ENCODE measurements at regions not wholly inside any gene's neighbourhood (a gene's known extent, or its start where the extent isn't known, plus 50 kb on each side); places are given as distances from the start of the nearest gene placed in this dataset.

DNA sequence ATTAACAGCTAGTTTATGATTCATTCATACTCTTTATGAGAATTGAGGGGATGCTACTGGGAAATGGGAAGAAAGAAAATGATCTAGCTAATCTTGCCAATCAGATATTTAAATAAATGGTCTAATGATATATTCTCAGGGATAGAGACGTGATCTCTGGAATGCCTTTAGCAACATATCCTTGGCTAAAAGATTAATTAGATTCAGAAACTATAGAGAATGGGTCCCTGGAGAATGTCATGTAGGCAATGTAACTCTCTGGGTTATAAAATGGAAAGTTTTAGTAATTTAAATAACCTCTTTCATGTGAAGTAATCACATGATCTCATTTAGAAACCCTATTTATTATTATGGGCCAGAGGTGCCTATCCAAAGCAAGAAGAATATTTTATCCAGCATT, 771.0 kb upstream of the CDH2 start:
- ChIA-PET CTCF (ENCODE audit: low intra/inter-chr PET ratio, low total read pairs) (no interaction called here), POLR2A (no interaction called here)
- no peaks in the 10 kb centered on the region for H3K27me3 ChIP-seq (ENCODE audit: control insufficient read depth in 1 of 2, insufficient read depth in 2 of 2, low read length in 2 of 2)
- H3K4me2 ChIP-seq (ENCODE audit: low read depth, low read length), result no peak overlapping the region
- BruUV-seq (replicated peaks), result no TSS peak
- ATAC-seq (no peak), DNase-seq (ENCODE audit: low spot score) (no peak), FAIRE-seq (no peak)
- intact Hi-C loops (cut with micrococcal nuclease; ENCODE audit: unreplicated experiment) (no loop called here), in situ Hi-C loops (cut with HindIII; ENCODE audit: extremely low pct_ligation_motif_present, low pct_unique_long_range_greater_than_20kb) (no loop called here)
- no peak overlapping the region for H3K4me3 ChIP-seq (replicated peaks in 1 of 3; ENCODE audit: insufficient read depth in 1 of 3, low read depth in 2 of 3, low read length in 3 of 3)
- H3K79me2 ChIP-seq (ENCODE audit: insufficient read depth, low read length), result no peaks in the 10 kb centered on the region
- no peak overlapping the region for H3K9ac ChIP-seq (ENCODE audit: insufficient read depth, low read depth, low read length)
- H2AFZ ChIP-seq (ENCODE audit: low read length), result no peak overlapping the region
- H3K4me1 ChIP-seq (ENCODE audit: insufficient read depth, low read length), result no peaks in the 10 kb centered on the region
- no peaks in the 10 kb centered on the region for H3K36me3 ChIP-seq (replicated peaks in 1 of 2; ENCODE audit: control insufficient read depth in 1 of 2, insufficient read depth in 2 of 2, low read length in 2 of 2)
- H3K9me3 ChIP-seq (ENCODE audit: low read length), result peaks cover 32% of the 10 kb centered on the region
- H4K20me1 ChIP-seq (ENCODE audit: insufficient read depth, low read length), result no peaks in the 10 kb centered on the region
- H3K27ac ChIP-seq (ENCODE audit: extremely low read length, insufficient read depth, low read length), result no peak overlapping the region
- WGBS (ENCODE audit: low lambda C conversion rate), result 0% methylated on average over 1 of the region's 1 CpG
- TF ChIP-seq ZBTB20 (CRISPR knock-in tag; IDR thresholded peaks at IDR 0.05; ENCODE audit: borderline replicate concordance, low read depth) (no peak), RFX5 (IDR thresholded peaks at IDR 0.05; ENCODE audit: low read depth, low read length) (no peak), ZNF224 (CRISPR knock-in tag; IDR thresholded peaks at IDR 0.05) (no peak), SUZ12 (IDR thresholded peaks at IDR 0.05; ENCODE audit: low read depth, low read length) (no peak), ZNF296 (CRISPR knock-in tag; conservative IDR thresholded peaks at IDR 0.05) (no peak), SMARCC2 (IDR thresholded peaks at IDR 0.05) (no peak), ZNF615 (CRISPR knock-in tag; IDR thresholded peaks at IDR 0.05; ENCODE audit: borderline replicate concordance) (no peak), CHCHD3 (CRISPR knock-in tag; IDR thresholded peaks at IDR 0.05) (no peak), ZNF460 (CRISPR knock-in tag; IDR thresholded peaks at IDR 0.05; ENCODE audit: borderline replicate concordance) (no peak), IRX3 (CRISPR knock-in tag; IDR thresholded peaks at IDR 0.05; ENCODE audit: borderline replicate concordance, low read depth) (no peak), ZNF501 (CRISPR knock-in tag; IDR thresholded peaks at IDR 0.05) (no peak), MIER3 (CRISPR knock-in tag; IDR thresholded peaks at IDR 0.05; ENCODE audit: borderline replicate concordance) (no peak), CBX2 (IDR thresholded peaks at IDR 0.05; ENCODE audit: low read depth, low read length) (no peak), CBX2 (CRISPR knock-in tag; IDR thresholded peaks at IDR 0.05; ENCODE audit: low read depth) (no peak), ZNF850 (CRISPR knock-in tag; conservative IDR thresholded peaks at IDR 0.05) (no peak)
- TF ChIP-seq, protein P1, sequence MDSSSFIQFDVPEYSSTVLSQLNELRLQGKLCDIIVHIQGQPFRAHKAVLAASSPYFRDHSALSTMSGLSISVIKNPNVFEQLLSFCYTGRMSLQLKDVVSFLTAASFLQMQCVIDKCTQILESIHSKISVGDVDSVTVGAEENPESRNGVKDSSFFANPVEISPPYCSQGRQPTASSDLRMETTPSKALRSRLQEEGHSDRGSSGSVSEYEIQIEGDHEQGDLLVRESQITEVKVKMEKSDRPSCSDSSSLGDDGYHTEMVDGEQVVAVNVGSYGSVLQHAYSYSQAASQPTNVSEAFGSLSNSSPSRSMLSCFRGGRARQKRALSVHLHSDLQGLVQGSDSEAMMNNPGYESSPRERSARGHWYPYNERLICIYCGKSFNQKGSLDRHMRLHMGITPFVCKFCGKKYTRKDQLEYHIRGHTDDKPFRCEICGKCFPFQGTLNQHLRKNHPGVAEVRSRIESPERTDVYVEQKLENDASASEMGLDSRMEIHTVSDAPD (CRISPR knock-in tag; IDR thresholded peaks at IDR 0.05), result no peak
- TF ChIP-seq, protein P2, sequence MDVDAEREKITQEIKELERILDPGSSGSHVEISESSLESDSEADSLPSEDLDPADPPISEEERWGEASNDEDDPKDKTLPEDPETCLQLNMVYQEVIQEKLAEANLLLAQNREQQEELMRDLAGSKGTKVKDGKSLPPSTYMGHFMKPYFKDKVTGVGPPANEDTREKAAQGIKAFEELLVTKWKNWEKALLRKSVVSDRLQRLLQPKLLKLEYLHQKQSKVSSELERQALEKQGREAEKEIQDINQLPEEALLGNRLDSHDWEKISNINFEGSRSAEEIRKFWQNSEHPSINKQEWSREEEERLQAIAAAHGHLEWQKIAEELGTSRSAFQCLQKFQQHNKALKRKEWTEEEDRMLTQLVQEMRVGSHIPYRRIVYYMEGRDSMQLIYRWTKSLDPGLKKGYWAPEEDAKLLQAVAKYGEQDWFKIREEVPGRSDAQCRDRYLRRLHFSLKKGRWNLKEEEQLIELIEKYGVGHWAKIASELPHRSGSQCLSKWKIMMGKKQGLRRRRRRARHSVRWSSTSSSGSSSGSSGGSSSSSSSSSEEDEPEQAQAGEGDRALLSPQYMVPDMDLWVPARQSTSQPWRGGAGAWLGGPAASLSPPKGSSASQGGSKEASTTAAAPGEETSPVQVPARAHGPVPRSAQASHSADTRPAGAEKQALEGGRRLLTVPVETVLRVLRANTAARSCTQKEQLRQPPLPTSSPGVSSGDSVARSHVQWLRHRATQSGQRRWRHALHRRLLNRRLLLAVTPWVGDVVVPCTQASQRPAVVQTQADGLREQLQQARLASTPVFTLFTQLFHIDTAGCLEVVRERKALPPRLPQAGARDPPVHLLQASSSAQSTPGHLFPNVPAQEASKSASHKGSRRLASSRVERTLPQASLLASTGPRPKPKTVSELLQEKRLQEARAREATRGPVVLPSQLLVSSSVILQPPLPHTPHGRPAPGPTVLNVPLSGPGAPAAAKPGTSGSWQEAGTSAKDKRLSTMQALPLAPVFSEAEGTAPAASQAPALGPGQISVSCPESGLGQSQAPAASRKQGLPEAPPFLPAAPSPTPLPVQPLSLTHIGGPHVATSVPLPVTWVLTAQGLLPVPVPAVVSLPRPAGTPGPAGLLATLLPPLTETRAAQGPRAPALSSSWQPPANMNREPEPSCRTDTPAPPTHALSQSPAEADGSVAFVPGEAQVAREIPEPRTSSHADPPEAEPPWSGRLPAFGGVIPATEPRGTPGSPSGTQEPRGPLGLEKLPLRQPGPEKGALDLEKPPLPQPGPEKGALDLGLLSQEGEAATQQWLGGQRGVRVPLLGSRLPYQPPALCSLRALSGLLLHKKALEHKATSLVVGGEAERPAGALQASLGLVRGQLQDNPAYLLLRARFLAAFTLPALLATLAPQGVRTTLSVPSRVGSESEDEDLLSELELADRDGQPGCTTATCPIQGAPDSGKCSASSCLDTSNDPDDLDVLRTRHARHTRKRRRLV (CRISPR knock-in tag; IDR thresholded peaks at IDR 0.05), result no peak
- TF ChIP-seq, protein P3, sequence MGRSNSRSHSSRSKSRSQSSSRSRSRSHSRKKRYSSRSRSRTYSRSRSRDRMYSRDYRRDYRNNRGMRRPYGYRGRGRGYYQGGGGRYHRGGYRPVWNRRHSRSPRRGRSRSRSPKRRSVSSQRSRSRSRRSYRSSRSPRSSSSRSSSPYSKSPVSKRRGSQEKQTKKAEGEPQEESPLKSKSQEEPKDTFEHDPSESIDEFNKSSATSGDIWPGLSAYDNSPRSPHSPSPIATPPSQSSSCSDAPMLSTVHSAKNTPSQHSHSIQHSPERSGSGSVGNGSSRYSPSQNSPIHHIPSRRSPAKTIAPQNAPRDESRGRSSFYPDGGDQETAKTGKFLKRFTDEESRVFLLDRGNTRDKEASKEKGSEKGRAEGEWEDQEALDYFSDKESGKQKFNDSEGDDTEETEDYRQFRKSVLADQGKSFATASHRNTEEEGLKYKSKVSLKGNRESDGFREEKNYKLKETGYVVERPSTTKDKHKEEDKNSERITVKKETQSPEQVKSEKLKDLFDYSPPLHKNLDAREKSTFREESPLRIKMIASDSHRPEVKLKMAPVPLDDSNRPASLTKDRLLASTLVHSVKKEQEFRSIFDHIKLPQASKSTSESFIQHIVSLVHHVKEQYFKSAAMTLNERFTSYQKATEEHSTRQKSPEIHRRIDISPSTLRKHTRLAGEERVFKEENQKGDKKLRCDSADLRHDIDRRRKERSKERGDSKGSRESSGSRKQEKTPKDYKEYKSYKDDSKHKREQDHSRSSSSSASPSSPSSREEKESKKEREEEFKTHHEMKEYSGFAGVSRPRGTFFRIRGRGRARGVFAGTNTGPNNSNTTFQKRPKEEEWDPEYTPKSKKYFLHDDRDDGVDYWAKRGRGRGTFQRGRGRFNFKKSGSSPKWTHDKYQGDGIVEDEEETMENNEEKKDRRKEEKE (IDR thresholded peaks at IDR 0.05), result no peak
